22Rv1 (cell line): ENCODE measurements at regions not wholly inside any gene's neighbourhood (a gene's known extent, or its start where the extent isn't known, plus 50 kb on each side); places are given as distances from the start of the nearest gene placed in this dataset.

ENCODE experiments used
- ZFX ChIP-seq: fragments of 450-650 bp; IDR thresholded peaks from 2 replicates; pipeline ENCODE4 v1.6.1; 2017; ENCODE audit warnings: antibody characterized with exemption, borderline replicate concordance
- TF ChIP-seq, protein P1 (sequence below): fragments of 450-650 bp; IDR thresholded peaks from 2 replicates; pipeline ENCODE4 v1.5.1; 2017; ENCODE audit warnings: mild to moderate bottlenecking

- TF ChIP-seq, protein P1, sequence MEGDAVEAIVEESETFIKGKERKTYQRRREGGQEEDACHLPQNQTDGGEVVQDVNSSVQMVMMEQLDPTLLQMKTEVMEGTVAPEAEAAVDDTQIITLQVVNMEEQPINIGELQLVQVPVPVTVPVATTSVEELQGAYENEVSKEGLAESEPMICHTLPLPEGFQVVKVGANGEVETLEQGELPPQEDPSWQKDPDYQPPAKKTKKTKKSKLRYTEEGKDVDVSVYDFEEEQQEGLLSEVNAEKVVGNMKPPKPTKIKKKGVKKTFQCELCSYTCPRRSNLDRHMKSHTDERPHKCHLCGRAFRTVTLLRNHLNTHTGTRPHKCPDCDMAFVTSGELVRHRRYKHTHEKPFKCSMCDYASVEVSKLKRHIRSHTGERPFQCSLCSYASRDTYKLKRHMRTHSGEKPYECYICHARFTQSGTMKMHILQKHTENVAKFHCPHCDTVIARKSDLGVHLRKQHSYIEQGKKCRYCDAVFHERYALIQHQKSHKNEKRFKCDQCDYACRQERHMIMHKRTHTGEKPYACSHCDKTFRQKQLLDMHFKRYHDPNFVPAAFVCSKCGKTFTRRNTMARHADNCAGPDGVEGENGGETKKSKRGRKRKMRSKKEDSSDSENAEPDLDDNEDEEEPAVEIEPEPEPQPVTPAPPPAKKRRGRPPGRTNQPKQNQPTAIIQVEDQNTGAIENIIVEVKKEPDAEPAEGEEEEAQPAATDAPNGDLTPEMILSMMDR = no peak
- no peak for TF ChIP-seq ZFX
Observed at GRCh38 chr17:5832886-5833285, 237.3 kb upstream of the WSCD1 start.
